ENCODE measurements at regions not wholly inside any gene's neighbourhood (a gene's known extent, or its start where the extent isn't known, plus 50 kb on each side); places are given as distances from the start of the nearest gene placed in this dataset.

DNA sequence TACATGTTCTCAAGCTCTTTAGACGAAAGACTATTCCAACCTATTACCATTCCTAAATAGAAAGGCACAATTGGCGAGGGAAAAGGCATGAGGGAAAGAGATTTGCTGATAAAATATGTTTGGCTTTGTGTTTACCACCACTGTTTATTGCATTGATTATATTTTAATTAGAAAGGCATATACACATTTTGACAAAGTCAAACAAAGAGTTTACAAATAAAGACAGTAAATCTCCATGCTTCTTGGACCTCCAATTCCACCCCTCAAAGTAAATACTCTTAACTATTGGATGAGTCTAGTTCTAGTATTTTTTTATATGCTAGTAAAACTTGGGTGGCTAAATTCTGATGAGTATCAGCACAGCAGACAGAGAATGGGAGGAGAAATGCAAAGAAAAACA is 521.4 kb downstream of the FBXO15 start:
- TF ChIP-seq SIN3A (IDR thresholded peaks at IDR 0.05; ENCODE audit: low read depth) (no peak), POLR2AphosphoS5 (IDR thresholded peaks at IDR 0.05; ENCODE audit: low read depth, low read length) (no peak), POLR2A (IDR thresholded peaks at IDR 0.05; ENCODE audit: borderline replicate concordance, extremely low read depth, insufficient read depth, insufficient read length) (no peak), EGR1 (IDR thresholded peaks at IDR 0.05; ENCODE audit: low read depth) (no peak), SP1 (IDR thresholded peaks at IDR 0.05; ENCODE audit: low read depth) (no peak), EZH2 (IDR thresholded peaks at IDR 0.05) (no peak), RAD21 (IDR thresholded peaks at IDR 0.05; ENCODE audit: low read depth) (no peak), EZH2phosphoT487 (IDR thresholded peaks at IDR 0.05; ENCODE audit: borderline replicate concordance) (no peak), TCF7L2 (IDR thresholded peaks at IDR 0.05; ENCODE audit: borderline replicate concordance, extremely low read depth, insufficient read depth, insufficient read length) (no peak)
- TF ChIP-seq, protein P1, sequence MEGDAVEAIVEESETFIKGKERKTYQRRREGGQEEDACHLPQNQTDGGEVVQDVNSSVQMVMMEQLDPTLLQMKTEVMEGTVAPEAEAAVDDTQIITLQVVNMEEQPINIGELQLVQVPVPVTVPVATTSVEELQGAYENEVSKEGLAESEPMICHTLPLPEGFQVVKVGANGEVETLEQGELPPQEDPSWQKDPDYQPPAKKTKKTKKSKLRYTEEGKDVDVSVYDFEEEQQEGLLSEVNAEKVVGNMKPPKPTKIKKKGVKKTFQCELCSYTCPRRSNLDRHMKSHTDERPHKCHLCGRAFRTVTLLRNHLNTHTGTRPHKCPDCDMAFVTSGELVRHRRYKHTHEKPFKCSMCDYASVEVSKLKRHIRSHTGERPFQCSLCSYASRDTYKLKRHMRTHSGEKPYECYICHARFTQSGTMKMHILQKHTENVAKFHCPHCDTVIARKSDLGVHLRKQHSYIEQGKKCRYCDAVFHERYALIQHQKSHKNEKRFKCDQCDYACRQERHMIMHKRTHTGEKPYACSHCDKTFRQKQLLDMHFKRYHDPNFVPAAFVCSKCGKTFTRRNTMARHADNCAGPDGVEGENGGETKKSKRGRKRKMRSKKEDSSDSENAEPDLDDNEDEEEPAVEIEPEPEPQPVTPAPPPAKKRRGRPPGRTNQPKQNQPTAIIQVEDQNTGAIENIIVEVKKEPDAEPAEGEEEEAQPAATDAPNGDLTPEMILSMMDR (IDR thresholded peaks at IDR 0.05 in 2 of 3, conservative IDR thresholded peaks at IDR 0.05 in 1 of 3; ENCODE audit: borderline replicate concordance in 1 of 3, insufficient read depth in 1 of 3, low read depth in 2 of 3, low read length in 2 of 3) = no peak
- TF ChIP-seq, protein P2, sequence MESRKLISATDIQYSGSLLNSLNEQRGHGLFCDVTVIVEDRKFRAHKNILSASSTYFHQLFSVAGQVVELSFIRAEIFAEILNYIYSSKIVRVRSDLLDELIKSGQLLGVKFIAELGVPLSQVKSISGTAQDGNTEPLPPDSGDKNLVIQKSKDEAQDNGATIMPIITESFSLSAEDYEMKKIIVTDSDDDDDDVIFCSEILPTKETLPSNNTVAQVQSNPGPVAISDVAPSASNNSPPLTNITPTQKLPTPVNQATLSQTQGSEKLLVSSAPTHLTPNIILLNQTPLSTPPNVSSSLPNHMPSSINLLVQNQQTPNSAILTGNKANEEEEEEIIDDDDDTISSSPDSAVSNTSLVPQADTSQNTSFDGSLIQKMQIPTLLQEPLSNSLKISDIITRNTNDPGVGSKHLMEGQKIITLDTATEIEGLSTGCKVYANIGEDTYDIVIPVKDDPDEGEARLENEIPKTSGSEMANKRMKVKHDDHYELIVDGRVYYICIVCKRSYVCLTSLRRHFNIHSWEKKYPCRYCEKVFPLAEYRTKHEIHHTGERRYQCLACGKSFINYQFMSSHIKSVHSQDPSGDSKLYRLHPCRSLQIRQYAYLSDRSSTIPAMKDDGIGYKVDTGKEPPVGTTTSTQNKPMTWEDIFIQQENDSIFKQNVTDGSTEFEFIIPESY (IDR thresholded peaks at IDR 0.05; ENCODE audit: extremely low read depth, insufficient replicate concordance, low read length) = no peak
